Spleen (tissue), 7 donors: ENCODE measurements at regions not wholly inside any gene's neighbourhood (a gene's known extent, or its start where the extent isn't known, plus 50 kb on each side); places are given as distances from the start of the nearest gene placed in this dataset.

ENCODE experiments used
- POLR2A ChIP-seq, 3 donors: fragments of 450-650 bp; IDR thresholded peaks; one replicate each; pipeline ENCODE4 v1.5.1; 2017; ENCODE audit warnings: antibody characterized with exemption in 3 of 3, mild to moderate bottlenecking in 1 of 3
- TF ChIP-seq, protein P1 (sequence below), 11 experiments: fragments of 200-600 bp in 7 of 11; fragments of 450-650 bp in 4 of 11; sonication (generic) in 4 of 11; IDR thresholded peaks in 8 of 11; conservative IDR thresholded peaks in 3 of 11; 1 replicate in 7 of 11; 2 replicates in 4 of 11; pipeline versions ENCODE4 v1.4.0 to v1.8.0; 2016 to 2021; ENCODE audit warnings: antibody characterized with exemption in 11 of 11, inconsistent platforms in 4 of 11, mild to moderate bottlenecking in 1 of 11
- donor health status: DM: no; HTN: no; CAD: no; lungs with moderate emphysema.
- donor health status: DM: no; HTN: no; CAD: no.
- donor health status: DM: no; HTN: no; CAD: no.

GRCh38 chr22:40116496-40117200 is 61.1 kb upstream of the TNRC6B start:
- TF ChIP-seq POLR2A (IDR thresholded peaks at IDR 0.05), result no peak
- TF ChIP-seq, protein P1, sequence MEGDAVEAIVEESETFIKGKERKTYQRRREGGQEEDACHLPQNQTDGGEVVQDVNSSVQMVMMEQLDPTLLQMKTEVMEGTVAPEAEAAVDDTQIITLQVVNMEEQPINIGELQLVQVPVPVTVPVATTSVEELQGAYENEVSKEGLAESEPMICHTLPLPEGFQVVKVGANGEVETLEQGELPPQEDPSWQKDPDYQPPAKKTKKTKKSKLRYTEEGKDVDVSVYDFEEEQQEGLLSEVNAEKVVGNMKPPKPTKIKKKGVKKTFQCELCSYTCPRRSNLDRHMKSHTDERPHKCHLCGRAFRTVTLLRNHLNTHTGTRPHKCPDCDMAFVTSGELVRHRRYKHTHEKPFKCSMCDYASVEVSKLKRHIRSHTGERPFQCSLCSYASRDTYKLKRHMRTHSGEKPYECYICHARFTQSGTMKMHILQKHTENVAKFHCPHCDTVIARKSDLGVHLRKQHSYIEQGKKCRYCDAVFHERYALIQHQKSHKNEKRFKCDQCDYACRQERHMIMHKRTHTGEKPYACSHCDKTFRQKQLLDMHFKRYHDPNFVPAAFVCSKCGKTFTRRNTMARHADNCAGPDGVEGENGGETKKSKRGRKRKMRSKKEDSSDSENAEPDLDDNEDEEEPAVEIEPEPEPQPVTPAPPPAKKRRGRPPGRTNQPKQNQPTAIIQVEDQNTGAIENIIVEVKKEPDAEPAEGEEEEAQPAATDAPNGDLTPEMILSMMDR (IDR thresholded peaks at IDR 0.05 in 8 of 11, conservative IDR thresholded peaks at IDR 0.05 in 3 of 11), result no peak
